GM23338 (cell line): ENCODE measurements at regions not wholly inside any gene's neighbourhood (a gene's known extent, or its start where the extent isn't known, plus 50 kb on each side); places are given as distances from the start of the nearest gene placed in this dataset.

Experiments
- JUNB ChIP-seq: IDR thresholded peaks from one replicate; pipeline ENCODE4 v1.6.1; 2016; ENCODE audit warnings: antibody characterized with exemption; ENCODE audit not compliant: unreplicated experiment
- POLR2AphosphoS5 ChIP-seq: IDR thresholded peaks from 2 replicates; pipeline ENCODE4 v1.6.1; 2016; ENCODE audit warnings: antibody characterized with exemption, low read depth
- TF ChIP-seq, protein P1 (sequence below), 2 experiments: fragments of 200-600 bp in 1 of 2; sonication (generic) in 1 of 2; conservative IDR thresholded peaks; 2 replicates each; pipeline versions ENCODE4 v1.5.1 to v1.6.1; 2016 to 2017; ENCODE audit warnings: antibody characterized with exemption in 2 of 2, low read depth in 2 of 2, mild to moderate bottlenecking in 2 of 2, moderate library complexity in 1 of 2

DNA sequence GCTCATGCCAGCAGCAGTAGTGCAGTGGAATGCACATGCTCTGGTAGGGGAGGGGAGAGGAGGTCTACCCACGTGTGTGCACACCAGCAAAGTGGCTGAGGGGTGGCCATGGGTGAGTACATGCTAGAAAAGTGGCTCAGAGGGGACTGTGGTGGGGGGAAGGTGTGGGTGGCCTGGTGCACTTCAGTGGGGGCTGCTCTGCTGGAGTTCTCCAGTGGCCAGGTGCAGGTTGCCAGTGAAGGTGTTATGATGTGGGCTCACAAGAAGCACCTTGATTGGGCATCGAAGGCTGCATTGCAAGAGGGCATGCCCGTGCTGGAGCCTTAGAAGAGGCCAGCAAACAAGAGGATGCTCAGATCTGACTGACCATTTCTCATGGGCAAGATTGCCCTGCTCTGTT lies 613.6 kb upstream of the PHF14 start:
- TF ChIP-seq, protein P1, sequence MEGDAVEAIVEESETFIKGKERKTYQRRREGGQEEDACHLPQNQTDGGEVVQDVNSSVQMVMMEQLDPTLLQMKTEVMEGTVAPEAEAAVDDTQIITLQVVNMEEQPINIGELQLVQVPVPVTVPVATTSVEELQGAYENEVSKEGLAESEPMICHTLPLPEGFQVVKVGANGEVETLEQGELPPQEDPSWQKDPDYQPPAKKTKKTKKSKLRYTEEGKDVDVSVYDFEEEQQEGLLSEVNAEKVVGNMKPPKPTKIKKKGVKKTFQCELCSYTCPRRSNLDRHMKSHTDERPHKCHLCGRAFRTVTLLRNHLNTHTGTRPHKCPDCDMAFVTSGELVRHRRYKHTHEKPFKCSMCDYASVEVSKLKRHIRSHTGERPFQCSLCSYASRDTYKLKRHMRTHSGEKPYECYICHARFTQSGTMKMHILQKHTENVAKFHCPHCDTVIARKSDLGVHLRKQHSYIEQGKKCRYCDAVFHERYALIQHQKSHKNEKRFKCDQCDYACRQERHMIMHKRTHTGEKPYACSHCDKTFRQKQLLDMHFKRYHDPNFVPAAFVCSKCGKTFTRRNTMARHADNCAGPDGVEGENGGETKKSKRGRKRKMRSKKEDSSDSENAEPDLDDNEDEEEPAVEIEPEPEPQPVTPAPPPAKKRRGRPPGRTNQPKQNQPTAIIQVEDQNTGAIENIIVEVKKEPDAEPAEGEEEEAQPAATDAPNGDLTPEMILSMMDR (conservative IDR thresholded peaks at IDR 0.05; ENCODE audit: low read depth in 2 of 2): no peak
- TF ChIP-seq POLR2AphosphoS5 (no peak), JUNB (no peak)
